ENCODE measurements at regions not wholly inside any gene's neighbourhood (a gene's known extent, or its start where the extent isn't known, plus 50 kb on each side); places are given as distances from the start of the nearest gene placed in this dataset.

DNA sequence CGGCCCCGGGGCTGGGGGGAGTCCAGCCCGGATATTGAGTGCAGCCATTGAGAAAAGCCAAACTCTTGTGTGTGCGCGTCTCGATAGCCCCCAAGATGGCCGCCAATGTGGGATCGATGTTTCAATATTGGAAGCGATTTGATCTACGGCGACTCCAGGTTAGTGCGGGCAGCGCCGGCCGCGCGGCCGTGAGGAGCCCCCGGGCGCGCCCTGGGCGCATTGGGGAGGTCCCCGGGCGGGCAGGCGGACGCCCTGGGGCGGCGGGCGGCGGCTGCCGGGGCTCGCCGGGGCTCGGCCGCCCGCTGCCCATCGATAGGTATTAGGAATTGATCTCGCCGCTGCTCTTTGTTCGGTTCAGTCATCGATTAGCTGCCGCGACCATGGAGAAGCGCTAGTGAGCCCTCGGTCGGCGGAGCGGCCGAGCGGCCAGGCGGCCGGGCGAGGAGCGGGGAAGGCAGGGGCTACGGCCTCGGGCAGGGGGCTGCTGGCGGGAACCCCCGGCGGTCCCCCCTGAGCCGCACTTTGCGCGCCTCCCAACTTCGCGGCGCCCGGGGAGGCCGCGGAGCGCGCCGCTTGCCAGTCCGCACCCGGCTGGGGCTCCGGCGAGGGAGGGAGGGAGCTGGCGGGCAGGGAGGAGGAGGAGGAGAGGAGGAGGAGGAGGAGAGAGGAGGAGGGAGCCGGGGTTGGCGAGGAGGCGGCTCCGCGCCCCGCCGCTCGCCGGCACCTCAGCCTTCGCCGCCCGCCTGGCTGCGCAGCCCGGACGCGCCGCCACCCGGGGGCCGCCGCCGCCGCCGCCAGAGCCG lies 113.9 kb upstream of the MYL2 start, which contains the start of gene CUX2 (continued):
- TF ChIP-seq, protein P1, sequence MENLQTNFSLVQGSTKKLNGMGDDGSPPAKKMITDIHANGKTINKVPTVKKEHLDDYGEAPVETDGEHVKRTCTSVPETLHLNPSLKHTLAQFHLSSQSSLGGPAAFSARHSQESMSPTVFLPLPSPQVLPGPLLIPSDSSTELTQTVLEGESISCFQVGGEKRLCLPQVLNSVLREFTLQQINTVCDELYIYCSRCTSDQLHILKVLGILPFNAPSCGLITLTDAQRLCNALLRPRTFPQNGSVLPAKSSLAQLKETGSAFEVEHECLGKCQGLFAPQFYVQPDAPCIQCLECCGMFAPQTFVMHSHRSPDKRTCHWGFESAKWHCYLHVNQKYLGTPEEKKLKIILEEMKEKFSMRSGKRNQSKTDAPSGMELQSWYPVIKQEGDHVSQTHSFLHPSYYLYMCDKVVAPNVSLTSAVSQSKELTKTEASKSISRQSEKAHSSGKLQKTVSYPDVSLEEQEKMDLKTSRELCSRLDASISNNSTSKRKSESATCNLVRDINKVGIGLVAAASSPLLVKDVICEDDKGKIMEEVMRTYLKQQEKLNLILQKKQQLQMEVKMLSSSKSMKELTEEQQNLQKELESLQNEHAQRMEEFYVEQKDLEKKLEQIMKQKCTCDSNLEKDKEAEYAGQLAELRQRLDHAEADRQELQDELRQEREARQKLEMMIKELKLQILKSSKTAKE (IDR thresholded peaks at IDR 0.05; ENCODE audit: low read depth, poor library complexity, severe bottlenecking): no peak

DNA sequence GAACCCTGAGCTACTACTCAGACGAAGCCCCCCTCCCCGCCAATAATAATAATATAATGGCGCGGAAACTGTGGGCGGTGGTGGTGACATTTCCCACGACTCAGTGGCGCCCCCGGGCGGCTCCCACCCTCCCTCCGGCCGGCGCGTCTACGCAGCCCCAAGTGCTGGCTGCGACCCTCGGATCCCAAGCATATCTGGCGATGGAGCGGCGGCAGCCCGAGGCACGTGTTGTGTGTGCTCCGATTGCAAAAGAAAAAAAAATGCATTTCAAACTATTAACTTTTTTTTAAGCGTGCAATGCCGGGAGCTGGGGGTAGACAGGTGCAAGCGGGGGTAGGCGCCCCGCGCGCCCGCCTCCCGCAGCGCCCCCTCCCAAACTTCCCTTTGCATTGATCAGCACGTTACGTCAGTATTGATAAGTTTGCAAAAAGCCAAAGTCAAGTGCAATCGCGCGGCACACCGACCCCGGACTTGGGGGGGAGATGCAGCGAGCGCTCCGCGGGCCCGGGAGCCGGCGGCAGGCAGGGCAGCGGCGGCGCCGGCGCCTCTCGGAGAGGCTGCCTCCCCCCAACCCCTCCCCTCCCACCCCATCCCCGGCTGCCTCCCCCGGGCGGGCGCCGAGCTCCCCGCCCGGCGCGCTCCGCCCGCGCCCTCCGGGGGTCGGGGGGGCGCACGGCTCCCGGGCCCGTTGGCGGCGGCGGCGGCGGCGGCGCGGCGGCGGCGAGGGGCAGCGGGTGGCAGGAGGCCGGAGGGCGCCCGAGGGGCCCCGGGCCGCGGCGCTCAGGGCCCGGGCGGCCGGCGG lies 113.1 kb upstream of the MYL2 start:
- no peak for FAIRE-seq
- CTCF ChIA-PET: no interaction called here
- RAD21 ChIA-PET (ENCODE audit: unreplicated experiment): no interaction called here
- no peak overlapping the region for H3K9ac ChIP-seq (ENCODE audit: control insufficient read depth, insufficient read depth, low read length)
- no peaks in the 10 kb centered on the region for H4K20me1 ChIP-seq (ENCODE audit: control insufficient read depth, insufficient read depth)
- SMC1A ChIA-PET (ENCODE audit: uncharacterized antibody, unreplicated experiment): no interaction called here
- 16% methylated on average over 46 of the region's 93 CpGs for WGBS (ENCODE audit: insufficient coverage, insufficient replicate concordance, low lambda C conversion rate, missing lambda C conversion rate)
- no peaks in the 10 kb centered on the region for H3K79me2 ChIP-seq (ENCODE audit: control insufficient read depth, insufficient read depth, low read length)
- no TSS peak for BruUV-seq (replicated peaks)
- in situ Hi-C loops (cut with MboI): no loop called here
- no peaks in the 10 kb centered on the region for H3K36me3 ChIP-seq (ENCODE audit: control insufficient read depth in 2 of 2, insufficient read depth in 2 of 2, low read length in 1 of 2)
- H3K4me3 ChIP-seq: no peak overlapping the region
- H3K9me3 ChIP-seq (replicated peaks; ENCODE audit: control insufficient read depth, insufficient read depth, low read length): no peaks in the 10 kb centered on the region
- intact Hi-C loops (cut with micrococcal nuclease; ENCODE audit: unreplicated experiment): no loop called here
- ATAC-seq: no peak
- no peak for DNase-seq (ENCODE audit: low read depth, low spot score)
- no peak overlapping the region for H3K4me2 ChIP-seq (ENCODE audit: control insufficient read depth, insufficient read depth)
- no peak overlapping the region for H2AFZ ChIP-seq (ENCODE audit: control insufficient read depth, low read depth, low read length)
- H3K27ac ChIP-seq (ENCODE audit: control insufficient read depth, insufficient read depth): no peak overlapping the region
- H3K27me3 ChIP-seq (replicated peaks in 1 of 2; ENCODE audit: control insufficient read depth in 2 of 2, insufficient read depth in 2 of 2, low read length in 1 of 2): peaks cover 9 to 22% of the 10 kb centered on the region in 2 experiments
- H3K4me1 ChIP-seq (ENCODE audit: control insufficient read depth, insufficient read depth, low read length): no peaks in the 10 kb centered on the region
- POLR2A ChIA-PET: no interaction called here
- no peak for TF ChIP-seq RAD21 (IDR thresholded peaks at IDR 0.05; ENCODE audit: insufficient read depth, low read depth, low read length)
- TF ChIP-seq CBFB (IDR thresholded peaks at IDR 0.05; ENCODE audit: low read depth): no peak
- TF ChIP-seq, protein P2, sequence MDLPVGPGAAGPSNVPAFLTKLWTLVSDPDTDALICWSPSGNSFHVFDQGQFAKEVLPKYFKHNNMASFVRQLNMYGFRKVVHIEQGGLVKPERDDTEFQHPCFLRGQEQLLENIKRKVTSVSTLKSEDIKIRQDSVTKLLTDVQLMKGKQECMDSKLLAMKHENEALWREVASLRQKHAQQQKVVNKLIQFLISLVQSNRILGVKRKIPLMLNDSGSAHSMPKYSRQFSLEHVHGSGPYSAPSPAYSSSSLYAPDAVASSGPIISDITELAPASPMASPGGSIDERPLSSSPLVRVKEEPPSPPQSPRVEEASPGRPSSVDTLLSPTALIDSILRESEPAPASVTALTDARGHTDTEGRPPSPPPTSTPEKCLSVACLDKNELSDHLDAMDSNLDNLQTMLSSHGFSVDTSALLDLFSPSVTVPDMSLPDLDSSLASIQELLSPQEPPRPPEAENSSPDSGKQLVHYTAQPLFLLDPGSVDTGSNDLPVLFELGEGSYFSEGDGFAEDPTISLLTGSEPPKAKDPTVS (IDR thresholded peaks at IDR 0.05; ENCODE audit: low read depth, low read length): no peak
- TF ChIP-seq, protein P3, sequence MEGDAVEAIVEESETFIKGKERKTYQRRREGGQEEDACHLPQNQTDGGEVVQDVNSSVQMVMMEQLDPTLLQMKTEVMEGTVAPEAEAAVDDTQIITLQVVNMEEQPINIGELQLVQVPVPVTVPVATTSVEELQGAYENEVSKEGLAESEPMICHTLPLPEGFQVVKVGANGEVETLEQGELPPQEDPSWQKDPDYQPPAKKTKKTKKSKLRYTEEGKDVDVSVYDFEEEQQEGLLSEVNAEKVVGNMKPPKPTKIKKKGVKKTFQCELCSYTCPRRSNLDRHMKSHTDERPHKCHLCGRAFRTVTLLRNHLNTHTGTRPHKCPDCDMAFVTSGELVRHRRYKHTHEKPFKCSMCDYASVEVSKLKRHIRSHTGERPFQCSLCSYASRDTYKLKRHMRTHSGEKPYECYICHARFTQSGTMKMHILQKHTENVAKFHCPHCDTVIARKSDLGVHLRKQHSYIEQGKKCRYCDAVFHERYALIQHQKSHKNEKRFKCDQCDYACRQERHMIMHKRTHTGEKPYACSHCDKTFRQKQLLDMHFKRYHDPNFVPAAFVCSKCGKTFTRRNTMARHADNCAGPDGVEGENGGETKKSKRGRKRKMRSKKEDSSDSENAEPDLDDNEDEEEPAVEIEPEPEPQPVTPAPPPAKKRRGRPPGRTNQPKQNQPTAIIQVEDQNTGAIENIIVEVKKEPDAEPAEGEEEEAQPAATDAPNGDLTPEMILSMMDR (IDR thresholded peaks at IDR 0.05 in 2 of 3, conservative IDR thresholded peaks at IDR 0.05 in 1 of 3; ENCODE audit: control insufficient read depth in 2 of 3, extremely low read depth in 1 of 3, insufficient read depth in 1 of 3, low read depth in 3 of 3, low read length in 3 of 3): 0 out of 6 replicates have a peak, but pooled peaks of 2 of the 3 experiments have one; percentile 9 to 15
- TF ChIP-seq RAD51 (IDR thresholded peaks at IDR 0.05): no peak
- TF ChIP-seq GATAD2B (conservative IDR thresholded peaks at IDR 0.05; ENCODE audit: low read depth): no peak
- TF ChIP-seq CHD4 (IDR thresholded peaks at IDR 0.05): no peak
- no peak for TF ChIP-seq MTA2 (IDR thresholded peaks at IDR 0.05; ENCODE audit: low read depth)
- no peak for TF ChIP-seq TARDBP (IDR thresholded peaks at IDR 0.05; ENCODE audit: borderline replicate concordance)
- TF ChIP-seq JUNB (IDR thresholded peaks at IDR 0.05): no peak
- no peak for TF ChIP-seq ZNF207 (IDR thresholded peaks at IDR 0.05; ENCODE audit: borderline replicate concordance)
- no peak for TF ChIP-seq STAT1 (conservative IDR thresholded peaks at IDR 0.05)
